ENCODE measurements at regions not wholly inside any gene's neighbourhood (a gene's known extent, or its start where the extent isn't known, plus 50 kb on each side); places are given as distances from the start of the nearest gene placed in this dataset.

GRCh38 chr10:21431799-21432198 is 93.7 kb downstream of the SKIDA1 start:
- DNase-seq (ENCODE audit: low read depth, low spot score) (no peak), FAIRE-seq (no peak)
- Histone ChIP-seq H3K9me3 (ENCODE audit: control insufficient read depth, low read depth, low read length) (peaks cover 1% of the 10 kb centered on the region), H3K27ac (ENCODE audit: control insufficient read depth, insufficient read depth, low read length) (no peak overlapping the region), H3K79me2 (ENCODE audit: control insufficient read depth, insufficient read depth, low read length) (no peaks in the 10 kb centered on the region), H3K4me3 (ENCODE audit: control insufficient read depth in 2 of 3, extremely low read depth in 1 of 3, insufficient read depth in 2 of 3, low read depth in 1 of 3, low read length in 3 of 3) (no peak overlapping the region), H3K36me3 (ENCODE audit: control insufficient read depth in 2 of 2, extremely low read depth in 1 of 2, insufficient read depth in 2 of 2, low read length in 2 of 2) (no peaks in the 10 kb centered on the region), H3K4me2 (ENCODE audit: control insufficient read depth, extremely low read depth, insufficient read depth, low read depth, low read length) (no peak overlapping the region), H2AFZ (ENCODE audit: control insufficient read depth, low read length) (no peak overlapping the region), H3K27me3 (ENCODE audit: control insufficient read depth, extremely low read depth, insufficient read depth, low read length) (no peaks in the 10 kb centered on the region), H3K9me1 (ENCODE audit: control insufficient read depth, extremely low read depth, insufficient read depth, low read length) (no peaks in the 10 kb centered on the region), H4K20me1 (ENCODE audit: control insufficient read depth, extremely low read depth, insufficient read depth, low read length) (no peaks in the 10 kb centered on the region), H3K4me1 (ENCODE audit: control insufficient read depth, extremely low read depth, insufficient read depth, low read length) (peaks cover 3% of the 10 kb centered on the region), H3K9ac (ENCODE audit: control insufficient read depth, extremely low read depth, insufficient read depth, low read length) (no peak overlapping the region)
- dilution Hi-C loops (cut with MboI; ENCODE audit: extremely low pct_ligation_motif_present, low sequenced_read_pairs): no loop called here
- no peak for TF ChIP-seq EZH2 (IDR thresholded peaks at IDR 0.05; ENCODE audit: low read length)
- no peak for TF ChIP-seq CTCF (optimal IDR thresholded peaks at IDR 0.05 in 1 of 3, IDR thresholded peaks at IDR 0.05 in 1 of 3, conservative IDR thresholded peaks at IDR 0.05 in 1 of 3; ENCODE audit: extremely low read depth in 1 of 3, insufficient read depth in 2 of 3, low read length in 3 of 3)

- no peak overlapping the region for H2AFZ ChIP-seq (ENCODE audit: control insufficient read depth, low read length)
- no peak overlapping the region for H3K4me2 ChIP-seq (ENCODE audit: control insufficient read depth, extremely low read depth, insufficient read depth, low read depth, low read length)
- DNase-seq (ENCODE audit: low read depth, low spot score): no peak
These were observed 97.5 kb downstream of the SKIDA1 start for GRCh38 chr10:21427804-21428481.

More at GRCh38 chr10:21427804-21428481, 97.5 kb downstream of the SKIDA1 start:
- no peaks in the 10 kb centered on the region for H3K27me3 ChIP-seq (ENCODE audit: control insufficient read depth, extremely low read depth, insufficient read depth, low read length)
- no peaks in the 10 kb centered on the region for H3K9me1 ChIP-seq (ENCODE audit: control insufficient read depth, extremely low read depth, insufficient read depth, low read length)
- TF ChIP-seq EZH2 (IDR thresholded peaks at IDR 0.05; ENCODE audit: low read length) (no peak), CTCF (optimal IDR thresholded peaks at IDR 0.05 in 1 of 3, IDR thresholded peaks at IDR 0.05 in 1 of 3, conservative IDR thresholded peaks at IDR 0.05 in 1 of 3; ENCODE audit: extremely low read depth in 1 of 3, insufficient read depth in 2 of 3, low read length in 3 of 3) (no peak)
- no peaks in the 10 kb centered on the region for H4K20me1 ChIP-seq (ENCODE audit: control insufficient read depth, extremely low read depth, insufficient read depth, low read length)
- dilution Hi-C loops (cut with MboI; ENCODE audit: extremely low pct_ligation_motif_present, low sequenced_read_pairs): no loop called here
- FAIRE-seq: no peak
- no peak overlapping the region for H3K27ac ChIP-seq (ENCODE audit: control insufficient read depth, insufficient read depth, low read length)
- H3K79me2 ChIP-seq (ENCODE audit: control insufficient read depth, insufficient read depth, low read length): no peaks in the 10 kb centered on the region
- peaks cover 3% of the 10 kb centered on the region for H3K4me1 ChIP-seq (ENCODE audit: control insufficient read depth, extremely low read depth, insufficient read depth, low read length)
- H3K36me3 ChIP-seq (ENCODE audit: control insufficient read depth in 2 of 2, extremely low read depth in 1 of 2, insufficient read depth in 2 of 2, low read length in 2 of 2): no peaks in the 10 kb centered on the region
- peaks cover 1% of the 10 kb centered on the region for H3K9me3 ChIP-seq (ENCODE audit: control insufficient read depth, low read depth, low read length)
- H3K9ac ChIP-seq (ENCODE audit: control insufficient read depth, extremely low read depth, insufficient read depth, low read length): no peak overlapping the region
- H3K4me3 ChIP-seq (ENCODE audit: control insufficient read depth in 2 of 3, extremely low read depth in 1 of 3, insufficient read depth in 2 of 3, low read depth in 1 of 3, low read length in 3 of 3): no peak overlapping the region

Data from keratinocyte (primary cell).